ENCODE measurements at regions not wholly inside any gene's neighbourhood (a gene's known extent, or its start where the extent isn't known, plus 50 kb on each side); places are given as distances from the start of the nearest gene placed in this dataset.

GRCh38 chr18:1062588-1062987 lies 157.9 kb downstream of the ADCYAP1 start:
- Histone ChIP-seq H3K27me3 (ENCODE audit: insufficient read depth) (no peaks in the 10 kb centered on the region), H4K20me1 (ENCODE audit: insufficient read depth) (no peaks in the 10 kb centered on the region), H3K4me1 (ENCODE audit: control insufficient read depth in 1 of 2, insufficient read depth in 2 of 2, low read depth in 1 of 2, low read length in 1 of 2) (no peaks in the 10 kb centered on the region), H3K27ac (ENCODE audit: low read depth in 2 of 2, low read length in 1 of 2) (no peak overlapping the region), H3K9me2 (no peaks in the 10 kb centered on the region), H3K79me2 (ENCODE audit: insufficient read depth) (no peaks in the 10 kb centered on the region), H3F3A (replicated peaks; ENCODE audit: insufficient read depth) (no peaks in the 10 kb centered on the region), H3K9me3 (0 out of 2 replicates have a peak, but pooled peaks cover 4% of the 10 kb centered on the region), H3K4me3 (ENCODE audit: low read depth in 2 of 2, low read length in 1 of 2) (no peak overlapping the region), H3K36me3 (replicated peaks in 1 of 2; ENCODE audit: control insufficient read depth in 1 of 2, insufficient read depth in 2 of 2, low read length in 1 of 2) (no peaks in the 10 kb centered on the region), H3K4me2 (no peak overlapping the region), H2AFZ (ENCODE audit: low read depth) (no peak overlapping the region), H3K9ac (no peak overlapping the region)
- 0% methylated on average over 2 of the region's 2 CpGs for WGBS (ENCODE audit: low lambda C conversion rate)
- POLR2A ChIA-PET, result no interaction called here
- no peak for TF ChIP-seq RCOR1 (IDR thresholded peaks at IDR 0.05; ENCODE audit: low read length)
- no peak for TF ChIP-seq SIN3A (IDR thresholded peaks at IDR 0.05; ENCODE audit: borderline replicate concordance, low read depth, low read length)
- no peak for TF ChIP-seq USF2 (IDR thresholded peaks at IDR 0.05; ENCODE audit: borderline replicate concordance, low read depth, low read length)
- no peak for TF ChIP-seq NFIC (IDR thresholded peaks at IDR 0.05; ENCODE audit: borderline replicate concordance)
- TF ChIP-seq RXRA (IDR thresholded peaks at IDR 0.05; ENCODE audit: borderline replicate concordance, low read depth), result no peak
- TF ChIP-seq CHD2 (IDR thresholded peaks at IDR 0.05; ENCODE audit: low read length, partially characterized antibody), result no peak
- TF ChIP-seq PBX3 (IDR thresholded peaks at IDR 0.05), result no peak
- no peak for TF ChIP-seq YY1 (IDR thresholded peaks at IDR 0.05; ENCODE audit: low read depth)
- no peak for TF ChIP-seq MEF2A (IDR thresholded peaks at IDR 0.05; ENCODE audit: borderline replicate concordance, low read depth)
- no peak for TF ChIP-seq REST (IDR thresholded peaks at IDR 0.05; ENCODE audit: low read depth, low read length)
- TF ChIP-seq RAD21 (IDR thresholded peaks at IDR 0.05; ENCODE audit: low read length), result no peak
- TF ChIP-seq GATA2 (CRISPR knock-in tag; IDR thresholded peaks at IDR 0.05), result no peak
- TF ChIP-seq MAX (IDR thresholded peaks at IDR 0.05; ENCODE audit: low read depth), result no peak
- no peak; the same call in 1 of the 2 replicates for TF ChIP-seq CTCF (IDR thresholded peaks at IDR 0.05)
- TF ChIP-seq NRF1 (IDR thresholded peaks at IDR 0.05; ENCODE audit: low read depth, low read length), result no peak
- TF ChIP-seq TCF12 (IDR thresholded peaks at IDR 0.05), result no peak
- no peak for TF ChIP-seq FOSL2 (IDR thresholded peaks at IDR 0.05; ENCODE audit: borderline replicate concordance, low read depth)
- no peak for TF ChIP-seq MXI1 (IDR thresholded peaks at IDR 0.05; ENCODE audit: low read depth, low read length)
- TF ChIP-seq POLR2AphosphoS5 (IDR thresholded peaks at IDR 0.05; ENCODE audit: low read depth, low read length), result no peak
- DNase-seq, result no peak
- CTCF ChIA-PET, result no interaction called here

Measured in SK-N-SH (cell line).